GM23338 (cell line): ENCODE measurements at regions not wholly inside any gene's neighbourhood (a gene's known extent, or its start where the extent isn't known, plus 50 kb on each side); places are given as distances from the start of the nearest gene placed in this dataset.

Experiments used
- ATAC-seq: fragments of 200-7000 bp; cut with Tn5 transposase; 3 replicates; pipeline ENCODE4 v1.9.1; 2020
- DNase-seq: peaks from one replicate; pipeline ENCODE4 v3.0.0-alpha.2; 2015; ENCODE audit warnings: low spot score
- H2AFZ ChIP-seq: fragments of 200-600 bp; sonication (generic); 2 replicates; pipeline ENCODE4 v1.8.0; 2016; ENCODE audit warnings: antibody characterized with exemption, mild to moderate bottlenecking, moderate library complexity
- H3F3A ChIP-seq: fragments of 200-600 bp; sonication (generic); replicated peaks from 2 replicates; pipeline ENCODE4 v1.8.0; 2017; ENCODE audit warnings: antibody characterized with exemption, mixed run types, low read depth
- H3K27ac ChIP-seq: fragments of 200-600 bp; sonication (generic); 2 replicates; pipeline ENCODE4 v1.6.1; 2016; ENCODE audit warnings: low read depth
- H3K27me3 ChIP-seq: fragments of 200-600 bp; sonication (generic); 2 replicates; pipeline ENCODE4 v1.8.0; 2016; ENCODE audit warnings: mild to moderate bottlenecking, mixed run types, moderate library complexity; ENCODE audit not compliant: insufficient read depth
- H3K36me3 ChIP-seq: fragments of 200-600 bp; sonication (generic); 2 replicates; pipeline ENCODE4 v1.8.0; 2016; ENCODE audit warnings: mild to moderate bottlenecking; ENCODE audit not compliant: insufficient read depth
- H3K4me1 ChIP-seq: fragments of 200-600 bp; sonication (generic); 2 replicates; pipeline ENCODE4 v1.8.0; 2016; ENCODE audit warnings: mild to moderate bottlenecking, moderate library complexity; ENCODE audit not compliant: insufficient read depth
- H3K4me2 ChIP-seq: fragments of 200-600 bp; sonication (generic); 2 replicates; pipeline ENCODE4 v1.7.1; 2017; ENCODE audit warnings: mixed run types
- H3K4me3 ChIP-seq: fragments of 200-600 bp; sonication (generic); 2 replicates; pipeline ENCODE4 v1.6.1; 2016; ENCODE audit warnings: mixed run types
- H3K79me2 ChIP-seq: fragments of 200-600 bp; sonication (generic); replicated peaks from 2 replicates; pipeline ENCODE4 v1.8.0; 2017; ENCODE audit warnings: mild to moderate bottlenecking; ENCODE audit not compliant: insufficient read depth
- H3K9me2 ChIP-seq: fragments of 200-600 bp; sonication (generic); 2 replicates; pipeline ENCODE4 v1.8.0; 2017; ENCODE audit not compliant: insufficient read depth
- H4K20me1 ChIP-seq: fragments of 200-600 bp; sonication (generic); replicated peaks from 2 replicates; pipeline ENCODE4 v1.8.0; 2017; ENCODE audit warnings: mild to moderate bottlenecking; ENCODE audit not compliant: insufficient read depth
- H3K27ac Mint-ChIP-seq: 2 replicates; pipeline ENCODE4 v1.8.0; 2020; ENCODE audit warnings: inconsistent platforms, mild to moderate bottlenecking, moderate library complexity, mixed read lengths
- H3K27me3 Mint-ChIP-seq: 3 replicates; pipeline ENCODE4 v1.8.0; 2022; ENCODE audit warnings: low read depth, mild to moderate bottlenecking, moderate library complexity, mixed read lengths, inconsistent platforms; ENCODE audit not compliant: insufficient read depth, poor library complexity
- H3K36me3 Mint-ChIP-seq: 3 replicates; pipeline ENCODE4 v1.8.0; 2021; ENCODE audit warnings: low read depth, mild to moderate bottlenecking, inconsistent platforms, moderate library complexity, mixed read lengths
- H3K4me1 Mint-ChIP-seq: 3 replicates; pipeline ENCODE4 v1.8.0; 2020; ENCODE audit warnings: mild to moderate bottlenecking, inconsistent platforms, mixed read lengths
- H3K4me3 Mint-ChIP-seq: 3 replicates; pipeline ENCODE4 v1.8.0; 2021; ENCODE audit warnings: moderate library complexity, mild to moderate bottlenecking, inconsistent platforms, mixed read lengths
- H3K9me3 Mint-ChIP-seq: 3 replicates; pipeline ENCODE4 v1.8.0; 2020; ENCODE audit warnings: moderate library complexity, mild to moderate bottlenecking, inconsistent platforms, mixed read lengths
- CREB1 ChIP-seq: fragments of 250-450 bp; sonication (Bioruptor Pico); IDR thresholded peaks from 2 replicates; pipeline ENCODE4 v1.5.0; 2020; ENCODE audit warnings: low read depth, mild to moderate bottlenecking, moderate library complexity
- EZH2 ChIP-seq: fragments of 200-600 bp; sonication (generic); IDR thresholded peaks from one replicate; pipeline ENCODE4 v1.8.0; 2017; ENCODE audit warnings: antibody characterized with exemption, mild to moderate bottlenecking, low read depth; ENCODE audit not compliant: unreplicated experiment
- EZH2phosphoT487 ChIP-seq: fragments of 200-600 bp; sonication (generic); IDR thresholded peaks from one replicate; pipeline ENCODE4 v1.8.1; 2018; ENCODE audit warnings: antibody characterized with exemption; ENCODE audit not compliant: unreplicated experiment
- JUNB ChIP-seq: IDR thresholded peaks from one replicate; pipeline ENCODE4 v1.6.1; 2016; ENCODE audit warnings: antibody characterized with exemption; ENCODE audit not compliant: unreplicated experiment
- NANOG ChIP-seq: IDR thresholded peaks from 2 replicates; pipeline ENCODE4 v1.6.1; 2016; ENCODE audit warnings: antibody characterized with exemption, borderline replicate concordance
- POLR2AphosphoS5 ChIP-seq: IDR thresholded peaks from 2 replicates; pipeline ENCODE4 v1.6.1; 2016; ENCODE audit warnings: antibody characterized with exemption, low read depth
- STAT1 ChIP-seq: IDR thresholded peaks from one replicate; pipeline ENCODE4 v1.6.1; 2016; ENCODE audit warnings: antibody characterized with exemption; ENCODE audit not compliant: unreplicated experiment
- ZNF114 ChIP-seq: fragments of 250-450 bp; sonication (Bioruptor Pico); IDR thresholded peaks from 2 replicates; pipeline ENCODE4 v1.5.0; 2020; ENCODE audit warnings: mild to moderate bottlenecking, moderate library complexity
- ZNF331 ChIP-seq: fragments of 250-450 bp; sonication (Bioruptor Pico); IDR thresholded peaks from 2 replicates; pipeline ENCODE4 v1.5.0; 2020; ENCODE audit warnings: low read depth, mild to moderate bottlenecking, moderate library complexity
- TF ChIP-seq, protein P1 (sequence below): fragments of 250-450 bp; sonication (Bioruptor Pico); IDR thresholded peaks from 2 replicates; pipeline ENCODE4 v1.5.0; 2020; ENCODE audit warnings: mild to moderate bottlenecking, moderate library complexity
- TF ChIP-seq, protein P2 (sequence below): IDR thresholded peaks from one replicate; pipeline ENCODE4 v1.6.1; 2018; ENCODE audit warnings: antibody characterized with exemption; ENCODE audit not compliant: unreplicated experiment
- TF ChIP-seq, protein P3 (sequence below), 2 experiments: fragments of 200-600 bp in 1 of 2; sonication (generic) in 1 of 2; conservative IDR thresholded peaks; 2 replicates each; pipeline versions ENCODE4 v1.5.1 to v1.6.1; 2016 to 2017; ENCODE audit warnings: antibody characterized with exemption in 2 of 2, low read depth in 2 of 2, mild to moderate bottlenecking in 2 of 2, moderate library complexity in 1 of 2
- TF ChIP-seq, protein P4 (sequence below): IDR thresholded peaks from 2 replicates; pipeline ENCODE4 v1.6.1; 2016; ENCODE audit warnings: antibody characterized with exemption

DNA sequence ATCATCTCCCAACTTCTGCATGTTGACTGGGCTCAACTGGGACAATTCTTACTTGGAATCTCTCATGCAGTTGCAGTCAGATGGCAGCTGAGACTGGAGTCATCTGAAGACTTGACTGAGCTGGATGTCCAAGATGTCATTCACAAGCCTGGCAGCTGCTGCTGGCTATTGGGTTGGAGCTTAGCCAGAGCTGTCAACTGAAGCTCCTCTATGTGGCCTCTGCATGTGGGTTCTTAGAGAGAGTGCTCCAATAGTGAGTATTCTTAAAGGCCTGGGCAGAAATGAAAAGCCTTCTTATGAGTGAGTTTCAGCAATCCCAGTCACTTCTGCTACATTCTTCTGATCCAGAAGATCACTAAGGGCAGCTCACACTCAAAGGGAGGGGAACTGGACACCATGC lies 440.9 kb downstream of the LRIG3 start:
- H3K4me2 ChIP-seq, result no peak overlapping the region
- peaks cover 12% of the 10 kb centered on the region for H3K9me3 Mint-ChIP-seq
- DNase-seq (no peak), ATAC-seq (no peak)
- H3K9me2 ChIP-seq, result no peaks in the 10 kb centered on the region; the same call in 1 of the 2 replicates
- no peak overlapping the region for H3K4me3 Mint-ChIP-seq
- H3K4me1 Mint-ChIP-seq, result peaks cover 21% of the 10 kb centered on the region
- no peak overlapping the region for H3K4me3 ChIP-seq
- peaks cover 3% of the 10 kb centered on the region for H3K27me3 Mint-ChIP-seq
- peaks cover 22% of the 10 kb centered on the region for H3K4me1 ChIP-seq
- no peaks in the 10 kb centered on the region for H3K79me2 ChIP-seq
- H4K20me1 ChIP-seq, result no peaks in the 10 kb centered on the region
- H2AFZ ChIP-seq, result no peak overlapping the region
- 0 out of 2 replicates have a peak, but pooled peaks cover 5% of the 10 kb centered on the region for H3K36me3 ChIP-seq
- H3K27me3 ChIP-seq, result no peaks in the 10 kb centered on the region
- TF ChIP-seq, protein P1, sequence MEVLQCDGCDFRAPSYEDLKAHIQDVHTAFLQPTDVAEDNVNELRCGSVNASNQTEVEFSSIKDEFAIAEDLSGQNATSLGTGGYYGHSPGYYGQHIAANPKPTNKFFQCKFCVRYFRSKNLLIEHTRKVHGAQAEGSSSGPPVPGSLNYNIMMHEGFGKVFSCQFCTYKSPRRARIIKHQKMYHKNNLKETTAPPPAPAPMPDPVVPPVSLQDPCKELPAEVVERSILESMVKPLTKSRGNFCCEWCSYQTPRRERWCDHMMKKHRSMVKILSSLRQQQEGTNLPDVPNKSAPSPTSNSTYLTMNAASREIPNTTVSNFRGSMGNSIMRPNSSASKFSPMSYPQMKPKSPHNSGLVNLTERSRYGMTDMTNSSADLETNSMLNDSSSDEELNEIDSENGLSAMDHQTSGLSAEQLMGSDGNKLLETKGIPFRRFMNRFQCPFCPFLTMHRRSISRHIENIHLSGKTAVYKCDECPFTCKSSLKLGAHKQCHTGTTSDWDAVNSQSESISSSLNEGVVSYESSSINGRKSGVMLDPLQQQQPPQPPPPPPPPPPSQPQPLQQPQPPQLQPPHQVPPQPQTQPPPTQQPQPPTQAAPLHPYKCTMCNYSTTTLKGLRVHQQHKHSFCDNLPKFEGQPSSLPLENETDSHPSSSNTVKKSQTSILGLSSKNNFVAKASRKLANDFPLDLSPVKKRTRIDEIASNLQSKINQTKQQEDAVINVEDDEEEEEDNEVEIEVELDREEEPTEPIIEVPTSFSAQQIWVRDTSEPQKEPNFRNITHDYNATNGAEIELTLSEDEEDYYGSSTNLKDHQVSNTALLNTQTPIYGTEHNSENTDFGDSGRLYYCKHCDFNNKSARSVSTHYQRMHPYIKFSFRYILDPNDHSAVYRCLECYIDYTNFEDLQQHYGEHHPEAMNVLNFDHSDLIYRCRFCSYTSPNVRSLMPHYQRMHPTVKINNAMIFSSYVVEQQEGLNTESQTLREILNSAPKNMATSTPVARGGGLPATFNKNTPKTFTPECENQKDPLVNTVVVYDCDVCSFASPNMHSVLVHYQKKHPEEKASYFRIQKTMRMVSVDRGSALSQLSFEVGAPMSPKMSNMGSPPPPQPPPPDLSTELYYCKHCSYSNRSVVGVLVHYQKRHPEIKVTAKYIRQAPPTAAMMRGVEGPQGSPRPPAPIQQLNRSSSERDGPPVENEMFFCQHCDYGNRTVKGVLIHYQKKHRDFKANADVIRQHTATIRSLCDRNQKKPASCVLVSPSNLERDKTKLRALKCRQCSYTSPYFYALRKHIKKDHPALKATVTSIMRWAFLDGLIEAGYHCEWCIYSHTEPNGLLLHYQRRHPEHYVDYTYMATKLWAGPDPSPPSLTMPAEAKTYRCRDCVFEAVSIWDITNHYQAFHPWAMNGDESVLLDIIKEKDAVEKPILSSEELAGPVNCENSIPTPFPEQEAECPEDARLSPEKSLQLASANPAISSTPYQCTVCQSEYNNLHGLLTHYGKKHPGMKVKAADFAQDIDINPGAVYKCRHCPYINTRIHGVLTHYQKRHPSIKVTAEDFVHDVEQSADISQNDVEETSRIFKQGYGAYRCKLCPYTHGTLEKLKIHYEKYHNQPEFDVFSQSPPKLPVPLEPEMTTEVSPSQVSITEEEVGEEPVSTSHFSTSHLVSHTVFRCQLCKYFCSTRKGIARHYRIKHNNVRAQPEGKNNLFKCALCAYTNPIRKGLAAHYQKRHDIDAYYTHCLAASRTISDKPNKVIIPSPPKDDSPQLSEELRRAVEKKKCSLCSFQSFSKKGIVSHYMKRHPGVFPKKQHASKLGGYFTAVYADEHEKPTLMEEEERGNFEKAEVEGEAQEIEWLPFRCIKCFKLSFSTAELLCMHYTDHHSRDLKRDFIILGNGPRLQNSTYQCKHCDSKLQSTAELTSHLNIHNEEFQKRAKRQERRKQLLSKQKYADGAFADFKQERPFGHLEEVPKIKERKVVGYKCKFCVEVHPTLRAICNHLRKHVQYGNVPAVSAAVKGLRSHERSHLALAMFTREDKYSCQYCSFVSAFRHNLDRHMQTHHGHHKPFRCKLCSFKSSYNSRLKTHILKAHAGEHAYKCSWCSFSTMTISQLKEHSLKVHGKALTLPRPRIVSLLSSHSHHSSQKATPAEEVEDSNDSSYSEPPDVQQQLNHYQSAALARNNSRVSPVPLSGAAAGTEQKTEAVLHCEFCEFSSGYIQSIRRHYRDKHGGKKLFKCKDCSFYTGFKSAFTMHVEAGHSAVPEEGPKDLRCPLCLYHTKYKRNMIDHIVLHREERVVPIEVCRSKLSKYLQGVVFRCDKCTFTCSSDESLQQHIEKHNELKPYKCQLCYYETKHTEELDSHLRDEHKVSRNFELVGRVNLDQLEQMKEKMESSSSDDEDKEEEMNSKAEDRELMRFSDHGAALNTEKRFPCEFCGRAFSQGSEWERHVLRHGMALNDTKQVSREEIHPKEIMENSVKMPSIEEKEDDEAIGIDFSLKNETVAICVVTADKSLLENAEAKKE (CRISPR knock-in tag), result no peak
- TF ChIP-seq ZNF331 (CRISPR knock-in tag) (no peak), EZH2 (no peak), ZNF114 (no peak), CREB1 (CRISPR knock-in tag) (no peak), NANOG (no peak), POLR2AphosphoS5 (no peak), STAT1 (no peak), EZH2phosphoT487 (no peak), JUNB (no peak)
- TF ChIP-seq, protein P2, sequence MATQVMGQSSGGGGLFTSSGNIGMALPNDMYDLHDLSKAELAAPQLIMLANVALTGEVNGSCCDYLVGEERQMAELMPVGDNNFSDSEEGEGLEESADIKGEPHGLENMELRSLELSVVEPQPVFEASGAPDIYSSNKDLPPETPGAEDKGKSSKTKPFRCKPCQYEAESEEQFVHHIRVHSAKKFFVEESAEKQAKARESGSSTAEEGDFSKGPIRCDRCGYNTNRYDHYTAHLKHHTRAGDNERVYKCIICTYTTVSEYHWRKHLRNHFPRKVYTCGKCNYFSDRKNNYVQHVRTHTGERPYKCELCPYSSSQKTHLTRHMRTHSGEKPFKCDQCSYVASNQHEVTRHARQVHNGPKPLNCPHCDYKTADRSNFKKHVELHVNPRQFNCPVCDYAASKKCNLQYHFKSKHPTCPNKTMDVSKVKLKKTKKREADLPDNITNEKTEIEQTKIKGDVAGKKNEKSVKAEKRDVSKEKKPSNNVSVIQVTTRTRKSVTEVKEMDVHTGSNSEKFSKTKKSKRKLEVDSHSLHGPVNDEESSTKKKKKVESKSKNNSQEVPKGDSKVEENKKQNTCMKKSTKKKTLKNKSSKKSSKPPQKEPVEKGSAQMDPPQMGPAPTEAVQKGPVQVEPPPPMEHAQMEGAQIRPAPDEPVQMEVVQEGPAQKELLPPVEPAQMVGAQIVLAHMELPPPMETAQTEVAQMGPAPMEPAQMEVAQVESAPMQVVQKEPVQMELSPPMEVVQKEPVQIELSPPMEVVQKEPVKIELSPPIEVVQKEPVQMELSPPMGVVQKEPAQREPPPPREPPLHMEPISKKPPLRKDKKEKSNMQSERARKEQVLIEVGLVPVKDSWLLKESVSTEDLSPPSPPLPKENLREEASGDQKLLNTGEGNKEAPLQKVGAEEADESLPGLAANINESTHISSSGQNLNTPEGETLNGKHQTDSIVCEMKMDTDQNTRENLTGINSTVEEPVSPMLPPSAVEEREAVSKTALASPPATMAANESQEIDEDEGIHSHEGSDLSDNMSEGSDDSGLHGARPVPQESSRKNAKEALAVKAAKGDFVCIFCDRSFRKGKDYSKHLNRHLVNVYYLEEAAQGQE, result no peak
- TF ChIP-seq, protein P3, sequence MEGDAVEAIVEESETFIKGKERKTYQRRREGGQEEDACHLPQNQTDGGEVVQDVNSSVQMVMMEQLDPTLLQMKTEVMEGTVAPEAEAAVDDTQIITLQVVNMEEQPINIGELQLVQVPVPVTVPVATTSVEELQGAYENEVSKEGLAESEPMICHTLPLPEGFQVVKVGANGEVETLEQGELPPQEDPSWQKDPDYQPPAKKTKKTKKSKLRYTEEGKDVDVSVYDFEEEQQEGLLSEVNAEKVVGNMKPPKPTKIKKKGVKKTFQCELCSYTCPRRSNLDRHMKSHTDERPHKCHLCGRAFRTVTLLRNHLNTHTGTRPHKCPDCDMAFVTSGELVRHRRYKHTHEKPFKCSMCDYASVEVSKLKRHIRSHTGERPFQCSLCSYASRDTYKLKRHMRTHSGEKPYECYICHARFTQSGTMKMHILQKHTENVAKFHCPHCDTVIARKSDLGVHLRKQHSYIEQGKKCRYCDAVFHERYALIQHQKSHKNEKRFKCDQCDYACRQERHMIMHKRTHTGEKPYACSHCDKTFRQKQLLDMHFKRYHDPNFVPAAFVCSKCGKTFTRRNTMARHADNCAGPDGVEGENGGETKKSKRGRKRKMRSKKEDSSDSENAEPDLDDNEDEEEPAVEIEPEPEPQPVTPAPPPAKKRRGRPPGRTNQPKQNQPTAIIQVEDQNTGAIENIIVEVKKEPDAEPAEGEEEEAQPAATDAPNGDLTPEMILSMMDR (conservative IDR thresholded peaks at IDR 0.05; ENCODE audit: low read depth in 2 of 2), result no peak
- TF ChIP-seq, protein P4, sequence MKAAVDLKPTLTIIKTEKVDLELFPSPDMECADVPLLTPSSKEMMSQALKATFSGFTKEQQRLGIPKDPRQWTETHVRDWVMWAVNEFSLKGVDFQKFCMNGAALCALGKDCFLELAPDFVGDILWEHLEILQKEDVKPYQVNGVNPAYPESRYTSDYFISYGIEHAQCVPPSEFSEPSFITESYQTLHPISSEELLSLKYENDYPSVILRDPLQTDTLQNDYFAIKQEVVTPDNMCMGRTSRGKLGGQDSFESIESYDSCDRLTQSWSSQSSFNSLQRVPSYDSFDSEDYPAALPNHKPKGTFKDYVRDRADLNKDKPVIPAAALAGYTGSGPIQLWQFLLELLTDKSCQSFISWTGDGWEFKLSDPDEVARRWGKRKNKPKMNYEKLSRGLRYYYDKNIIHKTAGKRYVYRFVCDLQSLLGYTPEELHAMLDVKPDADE, result no peak
- no peak overlapping the region for H3K27ac Mint-ChIP-seq
- H3K27ac ChIP-seq, result no peak overlapping the region
- no peaks in the 10 kb centered on the region for H3F3A ChIP-seq
- peaks cover 11% of the 10 kb centered on the region; the same call in 2 of the 3 replicates for H3K36me3 Mint-ChIP-seq
